ENCODE measurements at regions not wholly inside any gene's neighbourhood (a gene's known extent, or its start where the extent isn't known, plus 50 kb on each side); places are given as distances from the start of the nearest gene placed in this dataset.

- H3K27ac ChIP-seq, result no peak overlapping the region
- DNase-seq (ENCODE audit: low read depth, low spot score), result no peak
Measured at GRCh38 chr20:24207803-24208300, 219.3 kb upstream of the GGTLC1 start.

- no peak for DNase-seq (ENCODE audit: low read depth, low spot score)
- no peak overlapping the region for H3K27ac ChIP-seq
Measured at GRCh38 chr20:24206995-24207394, 218.4 kb upstream of the GGTLC1 start.

GRCh38 chr20:24203526-24204183 is 215.1 kb upstream of the GGTLC1 start:
- no peak overlapping the region for H3K27ac ChIP-seq
- no peak for DNase-seq (ENCODE audit: low read depth, low spot score)

GRCh38 chr20:24199501-24199900 is 210.9 kb upstream of the GGTLC1 start:
- no peak for DNase-seq (ENCODE audit: low read depth, low spot score)
- no peak overlapping the region for H3K27ac ChIP-seq

- DNase-seq (ENCODE audit: low read depth, low spot score), result no peak
- no peak overlapping the region for H3K27ac ChIP-seq
Measured at GRCh38 chr20:24194143-24194542, 205.6 kb upstream of the GGTLC1 start.

- no peak overlapping the region for H3K27ac ChIP-seq
- no peak for DNase-seq (ENCODE audit: low read depth, low spot score)
Measured at GRCh38 chr20:24190905-24191304, 202.3 kb upstream of the GGTLC1 start.

GRCh38 chr20:24185791-24186190 is 197.2 kb upstream of the GGTLC1 start:
- no peak for DNase-seq (ENCODE audit: low read depth, low spot score)
- H3K27ac ChIP-seq, result no peak overlapping the region

GRCh38 chr20:24181151-24181550 is 192.6 kb upstream of the GGTLC1 start:
- DNase-seq (ENCODE audit: low read depth, low spot score), result no peak
- no peak overlapping the region for H3K27ac ChIP-seq

- DNase-seq (ENCODE audit: low read depth, low spot score), result no peak
- no peak overlapping the region for H3K27ac ChIP-seq
Measured at GRCh38 chr20:24169256-24169655, 180.7 kb upstream of the GGTLC1 start.

GRCh38 chr20:24166412-24166811 is 177.8 kb upstream of the GGTLC1 start:
- no peak overlapping the region for H3K27ac ChIP-seq
- DNase-seq (ENCODE audit: low read depth, low spot score), result no peak

GRCh38 chr20:24166123-24166381 is 177.5 kb upstream of the GGTLC1 start:
- H3K27ac ChIP-seq, result no peak overlapping the region
- DNase-seq (ENCODE audit: low read depth, low spot score), result no peak

- DNase-seq (ENCODE audit: low read depth, low spot score), result no peak
- H3K27ac ChIP-seq, result no peak overlapping the region
Measured at GRCh38 chr20:24165301-24166122, 176.9 kb upstream of the GGTLC1 start.

- H3K27ac ChIP-seq, result no peak overlapping the region
- DNase-seq (ENCODE audit: low read depth, low spot score), result no peak
Measured at GRCh38 chr20:24164360-24164759, 175.8 kb upstream of the GGTLC1 start.

GRCh38 chr20:24163506-24163905 is 174.9 kb upstream of the GGTLC1 start:
- DNase-seq (ENCODE audit: low read depth, low spot score), result no peak
- no peak overlapping the region for H3K27ac ChIP-seq

- DNase-seq (ENCODE audit: low read depth, low spot score), result no peak
- no peak overlapping the region for H3K27ac ChIP-seq
Measured at GRCh38 chr20:24160563-24161281, 172.1 kb upstream of the GGTLC1 start.

- H3K27ac ChIP-seq, result no peak overlapping the region
- no peak for DNase-seq (ENCODE audit: low read depth, low spot score)
Measured at GRCh38 chr20:24158281-24158680, 169.7 kb upstream of the GGTLC1 start.

GRCh38 chr20:24157213-24157612 is 168.6 kb upstream of the GGTLC1 start:
- no peak for DNase-seq (ENCODE audit: low read depth, low spot score)

GRCh38 chr20:24153101-24154040 is 164.8 kb upstream of the GGTLC1 start:
- no peak overlapping the region for H3K27ac ChIP-seq
- DNase-seq (ENCODE audit: low read depth, low spot score), result no peak

More at GRCh38 chr20:24157213-24157612, 168.6 kb upstream of the GGTLC1 start:
- no peak overlapping the region for H3K27ac ChIP-seq

GRCh38 chr20:24151621-24152294 is 163.2 kb upstream of the GGTLC1 start:
- no peak for DNase-seq (ENCODE audit: low read depth, low spot score)
- no peak overlapping the region for H3K27ac ChIP-seq

GRCh38 chr20:24150406-24150805 is 161.8 kb upstream of the GGTLC1 start:
- no peak overlapping the region for H3K27ac ChIP-seq
- no peak for DNase-seq (ENCODE audit: low read depth, low spot score)

Data from epithelial cell of prostate (primary cell).